ENCODE measurements at regions not wholly inside any gene's neighbourhood (a gene's known extent, or its start where the extent isn't known, plus 50 kb on each side); places are given as distances from the start of the nearest gene placed in this dataset.

DNA sequence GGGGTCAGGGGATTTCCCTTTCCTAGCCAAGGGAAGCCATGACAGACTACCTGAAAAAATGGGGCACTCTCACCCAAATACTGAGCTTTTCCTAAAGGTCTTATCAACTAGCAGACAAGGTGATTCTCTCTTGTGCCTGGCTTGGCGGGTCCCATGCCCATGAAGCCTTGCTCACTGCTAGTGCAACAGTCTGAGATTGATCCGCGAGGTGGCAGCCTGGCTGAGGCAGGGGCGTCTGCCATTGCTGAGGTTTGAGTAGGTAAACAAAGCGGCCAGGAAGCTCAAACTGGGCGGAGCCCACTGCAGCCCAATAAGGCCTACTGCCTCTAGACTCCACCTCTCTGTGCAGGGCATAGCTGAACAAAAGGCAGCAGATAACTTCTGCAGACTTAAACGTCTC lies 152.6 kb upstream of the PMFBP1 start:
- Histone ChIP-seq H3K27ac (ENCODE audit: low read depth, low read length) (no peak overlapping the region), H4K20me1 (ENCODE audit: insufficient read depth) (no peaks in the 10 kb centered on the region), H3K9ac (ENCODE audit: low read length) (no peak overlapping the region), H3K4me2 (ENCODE audit: low read length) (no peak overlapping the region), H3K9me3 (ENCODE audit: control insufficient read depth in 1 of 2, insufficient read depth in 1 of 2, low read depth in 1 of 2, low read length in 2 of 2) (no peaks in the 10 kb centered on the region; a peak in 1 of 4 replicates), H2AFZ (ENCODE audit: low read depth, low read length, poor library complexity, severe bottlenecking) (no peak overlapping the region), H3K79me2 (ENCODE audit: insufficient read depth, low read length) (no peaks in the 10 kb centered on the region), H3K4me3 (replicated peaks in 1 of 2; ENCODE audit: low read depth in 1 of 2, low read length in 2 of 2) (no peak overlapping the region), H3K9me2 (ENCODE audit: insufficient read depth) (no peaks in the 10 kb centered on the region), H3K4me1 (ENCODE audit: control insufficient read depth in 1 of 2, insufficient read depth in 2 of 2, low read length in 2 of 2) (no peaks in the 10 kb centered on the region), H3K36me3 (ENCODE audit: control insufficient read depth in 1 of 2, insufficient read depth in 2 of 2, low read length in 2 of 2) (no peaks in the 10 kb centered on the region), H3K27me3 (ENCODE audit: insufficient read depth, low read length) (no peaks in the 10 kb centered on the region)
- RAD21 ChIA-PET (ENCODE audit: low non-redundant PET in 1 of 2, low total read pairs in 2 of 2, uncharacterized antibody in 2 of 2, unreplicated experiment in 2 of 2) = no interaction called here
- intact Hi-C loops (cut with micrococcal nuclease) = no loop called here
- POLR2A ChIA-PET = no interaction called here
- ATAC-seq = no peak
- BruUV-seq (replicated peaks) = no TSS peak
- TF ChIP-seq TCF7L2 (IDR thresholded peaks at IDR 0.05; ENCODE audit: borderline replicate concordance, extremely low read depth, insufficient read depth, insufficient read length) (no peak), ZNF274 (IDR thresholded peaks at IDR 0.05; ENCODE audit: low read depth, low read length) (no peak), REST (IDR thresholded peaks at IDR 0.05; ENCODE audit: low read depth) (no peak), SRF (IDR thresholded peaks at IDR 0.05; ENCODE audit: low read depth) (no peak), ZFX (IDR thresholded peaks at IDR 0.05) (no peak), CBX3 (IDR thresholded peaks at IDR 0.05; ENCODE audit: low read depth) (no peak), SP1 (IDR thresholded peaks at IDR 0.05; ENCODE audit: low read depth) (no peak), CEBPB (IDR thresholded peaks at IDR 0.05; ENCODE audit: low read depth) (no peak), ATF3 (IDR thresholded peaks at IDR 0.05) (no peak), EZH2phosphoT487 (IDR thresholded peaks at IDR 0.05; ENCODE audit: borderline replicate concordance) (no peak)
- CTCF ChIA-PET = no interaction called here
- no peak for DNase-seq (ENCODE audit: low read depth, low spot score)

All from HCT116 (cell line).